GM13977 (cell line): ENCODE measurements at regions not wholly inside any gene's neighbourhood (a gene's known extent, or its start where the extent isn't known, plus 50 kb on each side); places are given as distances from the start of the nearest gene placed in this dataset.

ENCODE experiments used
- DNase-seq: peaks from one replicate; pipeline ENCODE4 v3.0.0; 2012; ENCODE audit warnings: low spot score
- in situ Hi-C: fragments of 300-500 bp; cut with MboI; formaldehyde crosslinking; loops from one replicate; pipeline ENCODE4 v1.12.0; 2022; ENCODE audit warnings: low sequenced_read_pairs, low pct_unique_long_range_greater_than_20kb, mixed read lengths, inconsistent platforms; ENCODE audit not compliant: unreplicated experiment
- TF ChIP-seq, protein P1 (sequence below): IDR thresholded peaks from 2 replicates; pipeline ENCODE4 v1.5.1; 2012; ENCODE audit warnings: mild to moderate bottlenecking, control low read depth; ENCODE audit not compliant: insufficient read depth; ENCODE audit errors: extremely low read depth, missing control alignments

DNA sequence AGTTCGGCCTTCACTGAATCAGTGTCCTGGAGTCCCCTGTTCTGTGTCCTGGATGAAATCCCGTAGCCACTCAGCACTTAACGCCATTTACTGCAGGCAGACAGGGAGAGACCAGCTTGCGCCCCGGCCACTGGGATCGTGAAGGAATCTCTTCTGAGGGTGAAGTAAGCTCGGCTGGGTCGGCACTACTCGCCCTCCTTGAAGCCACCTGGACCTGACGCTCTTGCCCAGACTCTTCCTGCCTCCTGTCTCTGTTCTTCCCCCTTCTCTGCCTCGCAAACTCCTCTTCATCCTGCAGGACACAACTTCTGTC is 99.9 kb upstream of the ZBTB40 start:
- in situ Hi-C loops, result no loop called here
- TF ChIP-seq, protein P1, sequence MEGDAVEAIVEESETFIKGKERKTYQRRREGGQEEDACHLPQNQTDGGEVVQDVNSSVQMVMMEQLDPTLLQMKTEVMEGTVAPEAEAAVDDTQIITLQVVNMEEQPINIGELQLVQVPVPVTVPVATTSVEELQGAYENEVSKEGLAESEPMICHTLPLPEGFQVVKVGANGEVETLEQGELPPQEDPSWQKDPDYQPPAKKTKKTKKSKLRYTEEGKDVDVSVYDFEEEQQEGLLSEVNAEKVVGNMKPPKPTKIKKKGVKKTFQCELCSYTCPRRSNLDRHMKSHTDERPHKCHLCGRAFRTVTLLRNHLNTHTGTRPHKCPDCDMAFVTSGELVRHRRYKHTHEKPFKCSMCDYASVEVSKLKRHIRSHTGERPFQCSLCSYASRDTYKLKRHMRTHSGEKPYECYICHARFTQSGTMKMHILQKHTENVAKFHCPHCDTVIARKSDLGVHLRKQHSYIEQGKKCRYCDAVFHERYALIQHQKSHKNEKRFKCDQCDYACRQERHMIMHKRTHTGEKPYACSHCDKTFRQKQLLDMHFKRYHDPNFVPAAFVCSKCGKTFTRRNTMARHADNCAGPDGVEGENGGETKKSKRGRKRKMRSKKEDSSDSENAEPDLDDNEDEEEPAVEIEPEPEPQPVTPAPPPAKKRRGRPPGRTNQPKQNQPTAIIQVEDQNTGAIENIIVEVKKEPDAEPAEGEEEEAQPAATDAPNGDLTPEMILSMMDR, result no peak
- no peak for DNase-seq

DNA sequence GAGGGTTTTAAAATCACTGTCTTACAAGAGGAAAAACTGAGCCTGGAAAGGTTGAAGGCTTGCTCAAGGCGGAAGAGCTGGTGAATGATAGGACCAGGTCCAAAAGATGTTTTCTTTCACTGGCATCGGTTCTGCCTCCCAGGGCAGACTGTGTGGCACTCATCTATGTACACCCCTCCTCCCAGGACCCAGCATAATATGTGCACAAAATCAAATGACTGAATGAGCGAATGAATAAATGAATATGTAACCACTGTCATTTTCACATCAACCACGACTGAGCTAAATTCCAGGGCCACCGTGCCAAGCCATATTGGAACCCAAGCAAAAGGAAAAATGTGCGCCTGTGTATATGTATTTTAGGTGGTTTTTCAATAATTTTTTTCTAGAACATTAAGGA is 99.3 kb upstream of the ZBTB40 start:
- TF ChIP-seq, protein P1, result no peak
- in situ Hi-C loops, result no loop called here
- no peak for DNase-seq

DNA sequence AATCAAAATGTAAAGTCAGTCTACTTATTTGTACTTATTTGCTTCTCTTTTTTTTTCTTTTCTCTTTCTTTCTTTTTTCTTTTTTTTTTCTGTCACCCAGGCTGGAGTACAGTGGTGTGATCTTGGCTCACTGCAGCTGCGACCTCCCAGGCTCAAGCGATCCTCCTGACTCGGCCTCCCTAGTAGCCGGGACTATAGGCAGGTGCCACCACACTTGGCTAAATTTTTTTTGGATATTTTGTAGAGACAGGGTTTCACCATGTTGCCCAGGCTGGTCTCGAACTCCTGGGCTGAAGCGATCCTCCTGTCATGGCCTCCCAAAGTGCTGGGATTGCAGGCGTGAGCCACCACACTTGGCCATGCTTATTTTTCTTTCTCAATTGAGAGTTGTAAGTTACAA is 98.8 kb upstream of the ZBTB40 start:
- TF ChIP-seq, protein P1, result no peak
- in situ Hi-C loops, result no loop called here
- no peak for DNase-seq

DNA sequence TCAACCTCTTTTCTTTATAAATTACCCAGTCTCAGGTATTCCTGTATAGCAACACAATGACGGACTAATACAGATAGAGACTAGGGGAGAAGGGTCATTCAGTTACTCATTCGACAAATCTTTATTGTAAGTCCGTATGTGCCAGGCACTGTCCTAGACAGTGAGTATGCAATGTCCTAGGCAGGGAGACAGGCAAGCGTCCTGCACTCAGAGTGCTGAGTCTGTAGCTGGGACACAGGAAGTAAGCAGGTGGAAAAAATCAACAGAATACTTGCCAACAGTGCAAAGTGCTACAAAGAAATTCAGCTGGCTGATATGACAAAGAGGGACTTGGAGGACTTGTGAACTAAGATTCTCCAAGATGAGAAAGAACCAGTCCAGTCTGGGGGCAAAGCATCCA is 92.2 kb upstream of the ZBTB40 start:
- DNase-seq, result no peak
- TF ChIP-seq, protein P1, result no peak
- in situ Hi-C loops, result no loop called here

DNA sequence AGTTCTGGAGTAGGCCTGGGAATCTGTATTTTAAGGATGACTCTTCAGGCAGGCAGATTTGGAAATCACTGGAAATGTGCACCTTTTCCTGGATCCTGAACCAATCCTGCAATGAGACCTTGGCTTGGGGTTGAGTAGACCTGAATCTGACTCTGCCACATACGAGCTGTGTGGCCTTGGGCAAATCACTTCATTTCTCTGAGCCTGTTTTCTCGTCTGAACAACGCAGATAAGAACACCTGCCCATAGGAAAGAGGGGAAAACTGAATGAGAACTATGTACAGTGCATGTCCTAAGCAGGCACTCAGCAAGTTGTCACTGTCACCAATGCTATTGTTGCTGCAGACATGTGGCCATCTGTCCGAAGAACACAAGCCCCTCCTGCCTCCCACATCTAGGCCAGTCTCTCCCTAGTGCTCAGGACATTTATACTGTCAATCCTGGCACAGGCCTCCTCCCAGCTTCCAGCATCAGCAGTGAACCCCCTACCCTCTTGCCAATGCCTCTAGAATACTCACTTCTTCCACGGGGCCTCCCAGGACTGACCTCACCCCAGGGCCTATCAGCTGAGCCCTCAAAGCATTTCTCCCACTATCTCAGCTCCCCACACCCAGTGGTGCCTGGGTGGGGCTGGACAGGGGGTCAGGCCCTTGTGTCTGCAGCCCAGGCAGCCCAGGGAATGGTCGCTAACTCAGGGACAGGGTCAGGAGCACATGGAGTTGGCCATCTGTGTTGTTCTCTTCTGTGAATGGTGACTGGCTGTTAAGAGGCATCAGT is 88.8 kb upstream of the ZBTB40 start:
- in situ Hi-C loops, result no loop called here
- TF ChIP-seq, protein P1, result no peak
- DNase-seq, result no peak

GRCh38 chr1:22363403-22364325 is 88.0 kb upstream of the ZBTB40 start:
- in situ Hi-C loops, result no loop called here
- TF ChIP-seq, protein P1, result no peak
- DNase-seq, result no peak
